ENCODE measurements at regions not wholly inside any gene's neighbourhood (a gene's known extent, or its start where the extent isn't known, plus 50 kb on each side); places are given as distances from the start of the nearest gene placed in this dataset.

DNA sequence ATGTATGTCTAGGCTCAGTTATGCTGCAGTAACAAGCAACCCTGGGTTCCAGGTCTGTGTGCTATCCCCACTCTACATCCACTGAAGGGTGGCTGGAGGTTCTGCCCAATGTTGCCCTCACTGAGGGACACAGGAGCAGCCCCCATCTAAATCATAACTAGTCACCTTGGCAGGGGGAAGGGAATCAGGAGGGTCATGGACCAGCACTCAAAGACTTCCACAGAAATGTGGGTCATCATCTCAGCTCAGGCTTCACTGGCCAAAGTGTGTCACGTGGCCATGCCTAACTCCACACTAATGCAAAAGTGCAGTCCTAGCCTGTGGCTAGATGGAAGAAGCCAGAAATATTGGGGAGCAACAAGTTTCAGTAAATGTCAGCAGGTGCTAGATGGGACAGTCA, 137.3 kb upstream of the ZNF507 start:
- no peak for TF ChIP-seq SUZ12 (IDR thresholded peaks at IDR 0.05; ENCODE audit: extremely low read depth, insufficient read depth, insufficient read length)
- TF ChIP-seq ZNF274 (IDR thresholded peaks at IDR 0.05; ENCODE audit: low read depth, low read length), result no peak
- no peak for TF ChIP-seq YY1 (IDR thresholded peaks at IDR 0.05; ENCODE audit: insufficient read depth, insufficient read length)
- Histone ChIP-seq H3K4me3 (ENCODE audit: insufficient read length, low read depth) (no peak overlapping the region), H3K4me1 (ENCODE audit: insufficient read depth, insufficient read length) (no peaks in the 10 kb centered on the region), H3K9me3 (ENCODE audit: insufficient read depth, low read length) (peaks cover 19% of the 10 kb centered on the region; the same call in 1 of the 2 replicates), H3K27me3 (ENCODE audit: insufficient read depth, insufficient read length) (no peaks in the 10 kb centered on the region), H3K9ac (ENCODE audit: insufficient read length, low read depth) (no peak overlapping the region), H3K36me3 (ENCODE audit: insufficient read depth, insufficient read length, low read length) (no peaks in the 10 kb centered on the region)
- DNase-seq (ENCODE audit: low read depth, low spot score), result no peak

DNA sequence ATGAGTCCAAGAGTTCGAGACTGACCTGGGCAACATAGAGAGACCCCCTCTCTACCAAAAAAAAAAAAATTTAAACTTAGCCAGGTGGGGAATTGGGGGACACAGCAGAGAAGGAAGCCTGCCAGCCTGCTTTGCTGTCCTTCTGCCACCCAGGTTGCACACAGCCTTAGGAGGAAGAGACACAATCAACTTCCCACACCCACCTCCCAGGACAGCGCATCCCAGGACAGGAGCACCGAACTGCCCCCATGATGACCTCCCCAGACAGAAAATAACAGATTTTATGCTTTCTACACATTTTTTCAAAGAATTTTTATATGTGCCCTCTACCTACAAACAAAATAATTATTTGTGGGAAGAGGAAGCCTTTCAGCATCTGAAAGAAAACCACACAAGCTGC, 126.0 kb upstream of the ZNF507 start:
- TF ChIP-seq YY1 (IDR thresholded peaks at IDR 0.05; ENCODE audit: insufficient read depth, insufficient read length) (no peak), ZNF274 (IDR thresholded peaks at IDR 0.05; ENCODE audit: low read depth, low read length) (no peak), SUZ12 (IDR thresholded peaks at IDR 0.05; ENCODE audit: extremely low read depth, insufficient read depth, insufficient read length) (no peak)
- Histone ChIP-seq H3K36me3 (ENCODE audit: insufficient read depth, insufficient read length, low read length) (no peaks in the 10 kb centered on the region), H3K4me3 (ENCODE audit: insufficient read length, low read depth) (no peak overlapping the region), H3K4me1 (ENCODE audit: insufficient read depth, insufficient read length) (no peaks in the 10 kb centered on the region), H3K9ac (ENCODE audit: insufficient read length, low read depth) (no peak overlapping the region), H3K27me3 (ENCODE audit: insufficient read depth, insufficient read length) (peaks cover 25% of the 10 kb centered on the region), H3K9me3 (ENCODE audit: insufficient read depth, low read length) (no peaks in the 10 kb centered on the region)
- DNase-seq (ENCODE audit: low read depth, low spot score), result no peak

DNA sequence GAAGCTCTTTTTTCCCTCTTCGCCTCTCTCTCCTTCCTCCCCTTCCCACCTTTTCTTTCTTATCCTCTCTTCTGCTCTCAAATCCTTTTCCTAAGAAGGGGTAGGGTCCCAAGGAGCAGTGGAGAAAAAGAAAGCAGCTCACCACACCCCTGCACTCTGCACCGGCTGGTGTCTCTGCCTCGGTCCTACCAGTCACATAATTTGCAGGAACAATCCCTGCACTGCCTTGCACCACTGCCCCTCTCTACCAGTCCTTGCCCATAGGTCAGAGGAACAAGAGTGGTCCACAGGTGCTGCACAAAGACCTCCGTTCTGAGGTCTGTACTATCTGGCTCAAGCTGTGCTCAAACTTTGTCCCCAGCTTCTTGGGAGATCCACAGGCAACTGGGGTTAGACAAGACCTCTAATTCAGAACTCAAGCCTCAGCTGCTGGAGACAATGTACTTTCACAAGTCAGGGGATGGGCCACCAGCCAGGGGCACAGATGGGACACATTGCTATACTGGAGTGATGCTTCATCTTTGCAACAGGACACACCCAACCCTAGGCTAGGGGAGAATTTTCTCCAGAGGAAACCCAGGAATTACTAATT, 125.4 kb upstream of the ZNF507 start:
- H3K36me3 ChIP-seq (ENCODE audit: insufficient read depth, insufficient read length, low read length), result no peaks in the 10 kb centered on the region
- H3K4me3 ChIP-seq (ENCODE audit: insufficient read length, low read depth), result no peak overlapping the region
- no peak for DNase-seq (ENCODE audit: low read depth, low spot score)
- no peaks in the 10 kb centered on the region for H3K9me3 ChIP-seq (ENCODE audit: insufficient read depth, low read length)
- peaks cover 31% of the 10 kb centered on the region for H3K27me3 ChIP-seq (ENCODE audit: insufficient read depth, insufficient read length)
- H3K4me1 ChIP-seq (ENCODE audit: insufficient read depth, insufficient read length), result no peaks in the 10 kb centered on the region
- TF ChIP-seq SUZ12 (IDR thresholded peaks at IDR 0.05; ENCODE audit: extremely low read depth, insufficient read depth, insufficient read length), result no peak
- no peak for TF ChIP-seq YY1 (IDR thresholded peaks at IDR 0.05; ENCODE audit: insufficient read depth, insufficient read length)
- TF ChIP-seq ZNF274 (IDR thresholded peaks at IDR 0.05; ENCODE audit: low read depth, low read length), result no peak
- no peak overlapping the region for H3K9ac ChIP-seq (ENCODE audit: insufficient read length, low read depth)

DNA sequence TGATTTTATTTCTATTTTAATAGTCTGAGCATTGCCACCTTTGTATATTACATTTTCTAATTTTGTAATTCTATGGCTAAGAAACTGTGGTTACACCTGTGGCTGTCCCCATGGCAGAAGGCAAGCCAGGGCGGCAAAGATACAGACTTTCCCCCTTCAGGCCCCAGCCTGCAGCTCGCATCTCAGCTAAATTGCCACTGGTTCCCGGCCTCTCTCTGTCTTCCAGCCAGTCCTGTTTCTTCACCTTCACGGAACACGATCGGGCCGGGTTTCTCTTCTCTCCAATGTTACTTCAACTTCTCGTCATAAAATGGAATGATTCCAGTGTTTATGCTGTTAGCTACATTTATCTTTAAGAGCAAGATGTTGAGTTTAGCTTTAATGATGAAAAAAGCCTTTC, 124.5 kb upstream of the ZNF507 start:
- Histone ChIP-seq H3K36me3 (ENCODE audit: insufficient read depth, insufficient read length, low read length) (no peaks in the 10 kb centered on the region), H3K27me3 (ENCODE audit: insufficient read depth, insufficient read length) (peaks cover 40% of the 10 kb centered on the region), H3K9me3 (ENCODE audit: insufficient read depth, low read length) (no peaks in the 10 kb centered on the region), H3K4me3 (ENCODE audit: insufficient read length, low read depth) (no peak overlapping the region), H3K9ac (ENCODE audit: insufficient read length, low read depth) (no peak overlapping the region), H3K4me1 (ENCODE audit: insufficient read depth, insufficient read length) (no peaks in the 10 kb centered on the region)
- no peak for TF ChIP-seq ZNF274 (IDR thresholded peaks at IDR 0.05; ENCODE audit: low read depth, low read length)
- TF ChIP-seq YY1 (IDR thresholded peaks at IDR 0.05; ENCODE audit: insufficient read depth, insufficient read length), result no peak
- TF ChIP-seq SUZ12 (IDR thresholded peaks at IDR 0.05; ENCODE audit: extremely low read depth, insufficient read depth, insufficient read length), result no peak
- no peak for DNase-seq (ENCODE audit: low read depth, low spot score)

DNA sequence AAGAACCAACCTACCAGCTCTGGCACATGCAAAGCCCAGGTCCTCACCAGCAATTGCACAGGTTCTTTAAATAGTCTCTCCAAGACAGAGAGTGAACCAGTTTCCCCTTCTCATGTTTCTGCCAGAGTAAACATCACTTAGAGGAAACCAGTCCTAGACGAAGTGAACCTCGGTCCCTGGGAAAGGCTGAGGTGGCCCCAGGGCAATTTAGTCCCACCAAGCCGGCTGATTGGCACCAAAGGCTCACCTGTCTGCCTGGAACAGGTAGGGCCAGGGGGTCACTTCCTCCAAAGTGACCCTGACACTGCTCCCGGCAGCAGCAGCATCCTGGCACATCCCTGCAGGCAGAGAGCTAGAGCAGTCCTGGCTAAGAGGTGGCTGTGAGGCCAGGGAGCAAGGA, 122.9 kb upstream of the ZNF507 start:
- no peak for TF ChIP-seq YY1 (IDR thresholded peaks at IDR 0.05; ENCODE audit: insufficient read depth, insufficient read length)
- no peak for TF ChIP-seq SUZ12 (IDR thresholded peaks at IDR 0.05; ENCODE audit: extremely low read depth, insufficient read depth, insufficient read length)
- no peak for TF ChIP-seq ZNF274 (IDR thresholded peaks at IDR 0.05; ENCODE audit: low read depth, low read length)
- no peaks in the 10 kb centered on the region for H3K36me3 ChIP-seq (ENCODE audit: insufficient read depth, insufficient read length, low read length)
- peaks cover 41% of the 10 kb centered on the region for H3K27me3 ChIP-seq (ENCODE audit: insufficient read depth, insufficient read length)
- no peak overlapping the region for H3K4me3 ChIP-seq (ENCODE audit: insufficient read length, low read depth)
- no peaks in the 10 kb centered on the region for H3K4me1 ChIP-seq (ENCODE audit: insufficient read depth, insufficient read length)
- H3K9ac ChIP-seq (ENCODE audit: insufficient read length, low read depth), result no peak overlapping the region
- no peak for DNase-seq (ENCODE audit: low read depth, low spot score)
- H3K9me3 ChIP-seq (ENCODE audit: insufficient read depth, low read length), result no peaks in the 10 kb centered on the region

DNA sequence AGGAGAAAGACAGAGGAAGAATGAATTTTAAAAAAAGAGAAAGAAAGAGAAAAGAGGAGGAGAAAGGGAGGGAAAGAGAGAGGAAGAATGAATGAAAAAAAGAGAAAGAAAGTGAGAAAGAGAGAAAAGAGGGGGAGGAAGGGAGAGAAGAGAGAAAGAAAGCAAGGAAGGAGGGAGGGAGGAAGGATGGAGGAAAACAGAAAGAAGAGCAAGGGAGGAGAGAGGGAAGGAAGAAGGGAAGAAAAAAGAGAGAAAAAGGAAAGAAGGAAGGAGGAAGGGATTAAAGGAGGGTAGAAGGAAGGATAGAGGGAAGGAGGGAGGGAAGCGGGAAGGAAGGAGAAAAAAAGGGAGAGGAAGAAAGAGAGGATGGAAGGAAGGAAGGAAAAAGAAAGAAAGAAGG, 122.3 kb upstream of the ZNF507 start:
- Histone ChIP-seq H3K9me3 (ENCODE audit: insufficient read depth, low read length) (no peaks in the 10 kb centered on the region), H3K4me1 (ENCODE audit: insufficient read depth, insufficient read length) (no peaks in the 10 kb centered on the region), H3K9ac (ENCODE audit: insufficient read length, low read depth) (no peak overlapping the region), H3K36me3 (ENCODE audit: insufficient read depth, insufficient read length, low read length) (no peaks in the 10 kb centered on the region), H3K27me3 (ENCODE audit: insufficient read depth, insufficient read length) (peaks cover 41% of the 10 kb centered on the region), H3K4me3 (ENCODE audit: insufficient read length, low read depth) (no peak overlapping the region)
- no peak for DNase-seq (ENCODE audit: low read depth, low spot score)
- TF ChIP-seq YY1 (IDR thresholded peaks at IDR 0.05; ENCODE audit: insufficient read depth, insufficient read length), result no peak
- no peak for TF ChIP-seq ZNF274 (IDR thresholded peaks at IDR 0.05; ENCODE audit: low read depth, low read length)
- no peak for TF ChIP-seq SUZ12 (IDR thresholded peaks at IDR 0.05; ENCODE audit: extremely low read depth, insufficient read depth, insufficient read length)

DNA sequence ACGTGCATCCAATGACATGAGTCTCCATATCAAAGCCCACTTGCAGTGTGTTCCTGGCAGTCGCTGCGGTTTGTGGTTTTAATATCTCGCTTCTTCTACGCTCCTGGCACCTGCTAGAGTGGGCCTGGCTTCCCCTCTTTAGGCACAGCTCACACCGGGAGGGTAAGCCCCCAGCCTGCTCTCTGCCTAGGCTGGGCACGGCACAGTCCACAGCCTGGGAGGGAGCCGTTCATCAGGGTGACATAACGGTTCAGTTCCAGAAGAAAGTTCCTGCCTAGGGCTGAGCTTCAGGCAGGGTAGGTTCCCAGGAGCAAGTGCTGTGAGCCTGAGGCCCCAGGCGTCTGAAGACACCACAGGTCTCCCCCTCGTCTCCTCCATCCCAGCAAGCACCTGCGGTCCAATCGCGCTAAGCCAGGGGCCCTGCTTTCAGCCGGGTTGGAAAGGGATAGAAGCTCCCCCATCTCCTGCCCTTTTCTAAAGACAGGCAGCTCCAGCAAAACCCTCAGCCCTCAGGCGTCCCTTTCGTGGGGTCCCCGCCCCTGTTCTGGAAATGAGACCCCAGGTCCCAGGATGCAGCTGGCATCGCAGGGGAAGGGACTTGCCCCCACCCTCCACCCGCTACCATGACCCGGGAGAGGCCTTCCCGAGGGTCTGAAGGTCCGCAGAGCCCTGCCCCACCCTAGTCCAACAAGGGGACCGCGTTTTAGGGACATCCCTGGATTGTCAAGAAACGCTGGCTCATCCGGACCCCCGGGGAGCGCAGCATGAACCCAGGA, 121.6 kb upstream of the ZNF507 start:
- Histone ChIP-seq H3K27me3 (ENCODE audit: insufficient read depth, insufficient read length) (peaks cover 41% of the 10 kb centered on the region), H3K36me3 (ENCODE audit: insufficient read depth, insufficient read length, low read length) (no peaks in the 10 kb centered on the region), H3K4me1 (ENCODE audit: insufficient read depth, insufficient read length) (no peaks in the 10 kb centered on the region), H3K9me3 (ENCODE audit: insufficient read depth, low read length) (no peaks in the 10 kb centered on the region), H3K9ac (ENCODE audit: insufficient read length, low read depth) (no peak overlapping the region), H3K4me3 (ENCODE audit: insufficient read length, low read depth) (peak overlapping the region; percentile 32)
- DNase-seq (ENCODE audit: low read depth, low spot score), result no peak
- TF ChIP-seq ZNF274 (IDR thresholded peaks at IDR 0.05; ENCODE audit: low read depth, low read length) (no peak), SUZ12 (IDR thresholded peaks at IDR 0.05; ENCODE audit: extremely low read depth, insufficient read depth, insufficient read length) (no peak), YY1 (IDR thresholded peaks at IDR 0.05; ENCODE audit: insufficient read depth, insufficient read length) (no peak)
